D721Med (cell line): ENCODE measurements at regions not wholly inside any gene's neighbourhood (a gene's known extent, or its start where the extent isn't known, plus 50 kb on each side); places are given as distances from the start of the nearest gene placed in this dataset.
"Not testable (repeated sequence)": the region's sequence is repeated elsewhere in the genome, so short reads cannot be mapped to it uniquely, and the experiment has no call there.

ENCODE experiments used
- DNase-seq: peaks from one replicate; pipeline ENCODE4 v3.0.0; 2011; ENCODE audit warnings: low spot score; ENCODE audit not compliant: insufficient read length
- FAIRE-seq: peaks from 2 replicates; lab custom pipeline; 2011; peaks lifted over from hg19 to GRCh38; lab: Jason Lieb, UNC
- TF ChIP-seq, protein P1 (sequence below): IDR thresholded peaks from 2 replicates; pipeline ENCODE4 v1.5.1; 2012; ENCODE audit warnings: mild to moderate bottlenecking, control low read depth; ENCODE audit not compliant: insufficient read depth; ENCODE audit errors: missing control alignments

DNA sequence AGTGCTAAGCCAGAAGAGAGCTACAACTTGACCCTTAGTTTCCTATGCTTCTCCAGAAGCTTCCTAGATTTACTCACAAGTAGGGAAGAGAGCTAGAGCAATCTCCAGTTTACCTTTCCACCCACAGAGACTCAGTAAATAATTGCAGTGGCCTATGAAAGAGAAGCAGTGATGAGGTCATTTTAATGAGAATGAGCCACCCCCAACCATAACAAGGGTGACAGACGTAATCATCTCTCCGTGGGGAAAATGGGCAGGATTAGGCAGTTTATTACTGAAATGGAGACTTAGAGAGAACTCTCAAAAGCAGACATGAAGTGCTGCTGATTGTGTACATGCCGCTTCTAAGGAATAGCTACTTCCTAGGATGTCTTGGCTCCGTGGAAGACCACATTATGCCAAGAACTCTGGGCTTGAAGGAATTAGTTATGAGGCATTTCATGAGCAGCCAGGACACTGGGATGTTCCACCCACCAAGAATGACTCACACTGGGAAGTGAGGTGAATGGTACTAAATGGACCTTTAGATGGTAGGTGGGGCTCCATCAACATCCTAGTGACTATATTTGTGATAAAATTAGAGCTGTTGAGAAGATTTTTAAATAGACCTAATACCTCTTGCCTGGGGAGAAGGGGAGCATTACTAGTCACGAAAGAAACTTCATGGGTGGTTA lies 160.9 kb downstream of the EDEM1 start:
- no peak for DNase-seq
- TF ChIP-seq, protein P1, sequence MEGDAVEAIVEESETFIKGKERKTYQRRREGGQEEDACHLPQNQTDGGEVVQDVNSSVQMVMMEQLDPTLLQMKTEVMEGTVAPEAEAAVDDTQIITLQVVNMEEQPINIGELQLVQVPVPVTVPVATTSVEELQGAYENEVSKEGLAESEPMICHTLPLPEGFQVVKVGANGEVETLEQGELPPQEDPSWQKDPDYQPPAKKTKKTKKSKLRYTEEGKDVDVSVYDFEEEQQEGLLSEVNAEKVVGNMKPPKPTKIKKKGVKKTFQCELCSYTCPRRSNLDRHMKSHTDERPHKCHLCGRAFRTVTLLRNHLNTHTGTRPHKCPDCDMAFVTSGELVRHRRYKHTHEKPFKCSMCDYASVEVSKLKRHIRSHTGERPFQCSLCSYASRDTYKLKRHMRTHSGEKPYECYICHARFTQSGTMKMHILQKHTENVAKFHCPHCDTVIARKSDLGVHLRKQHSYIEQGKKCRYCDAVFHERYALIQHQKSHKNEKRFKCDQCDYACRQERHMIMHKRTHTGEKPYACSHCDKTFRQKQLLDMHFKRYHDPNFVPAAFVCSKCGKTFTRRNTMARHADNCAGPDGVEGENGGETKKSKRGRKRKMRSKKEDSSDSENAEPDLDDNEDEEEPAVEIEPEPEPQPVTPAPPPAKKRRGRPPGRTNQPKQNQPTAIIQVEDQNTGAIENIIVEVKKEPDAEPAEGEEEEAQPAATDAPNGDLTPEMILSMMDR = no peak
- FAIRE-seq = no peak

DNA sequence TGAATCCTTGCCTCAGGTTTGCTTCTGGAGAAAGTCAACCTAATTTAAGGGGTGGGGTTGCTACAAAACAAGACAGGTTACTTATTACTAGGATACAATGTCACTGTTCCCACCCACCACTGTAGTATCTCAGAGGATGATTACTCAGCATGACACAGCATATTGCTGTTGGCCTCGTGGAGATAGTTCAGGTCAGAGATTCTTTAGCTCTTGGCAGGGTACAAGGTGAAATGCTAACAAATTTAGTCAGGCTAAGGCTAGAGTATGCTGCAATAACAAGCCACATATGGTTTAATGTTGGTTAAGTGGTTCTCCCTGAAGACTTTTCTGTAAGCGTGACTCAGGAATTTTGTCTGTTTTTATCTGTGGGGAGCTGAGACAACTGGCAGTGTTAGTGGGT lies 161.8 kb downstream of the EDEM1 start:
- FAIRE-seq (no peak), DNase-seq (no peak)
- TF ChIP-seq, protein P1 = no peak

DNA sequence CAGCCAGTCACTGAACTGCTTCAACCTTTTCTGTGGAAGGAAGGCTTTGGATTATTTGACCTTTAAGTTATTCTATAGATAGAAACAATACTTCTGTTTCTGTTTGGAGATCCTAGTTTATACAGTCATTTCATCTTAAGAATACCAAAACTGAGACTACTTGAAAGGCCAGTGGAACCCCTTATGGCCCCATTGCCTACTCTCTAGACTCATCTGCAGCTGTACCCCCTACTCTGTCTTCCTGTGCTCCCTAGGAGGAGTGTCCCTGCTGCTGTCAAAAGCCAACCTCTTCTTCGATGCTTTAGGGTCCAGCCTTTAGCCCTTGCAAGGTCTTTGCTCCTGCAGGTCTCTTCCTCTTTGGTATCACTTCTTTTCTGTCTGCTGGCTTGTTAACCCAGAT lies 169.6 kb downstream of the EDEM1 start:
- FAIRE-seq (no peak), DNase-seq (no peak)
- TF ChIP-seq, protein P1 = no peak

DNA sequence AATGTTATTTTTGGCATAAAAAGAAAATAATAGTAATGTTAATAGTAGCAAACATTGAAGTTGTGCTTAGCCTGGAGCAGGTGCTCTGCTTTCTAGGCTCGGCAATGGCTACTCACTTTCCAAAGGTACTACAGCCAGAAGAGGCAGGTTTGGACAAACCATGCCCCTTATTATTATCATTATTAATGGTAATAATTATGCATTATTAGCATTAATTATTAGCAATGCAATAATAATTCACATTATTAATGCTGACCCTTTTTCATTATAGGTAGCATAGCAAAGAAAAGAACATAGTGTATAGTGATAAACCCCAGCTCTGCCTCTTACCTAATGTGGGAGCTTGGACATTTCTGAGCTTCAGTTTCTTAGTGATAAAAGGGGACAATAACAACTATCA lies 171.4 kb downstream of the EDEM1 start:
- no peak for FAIRE-seq
- DNase-seq = no peak
- TF ChIP-seq, protein P1 = no peak

DNA sequence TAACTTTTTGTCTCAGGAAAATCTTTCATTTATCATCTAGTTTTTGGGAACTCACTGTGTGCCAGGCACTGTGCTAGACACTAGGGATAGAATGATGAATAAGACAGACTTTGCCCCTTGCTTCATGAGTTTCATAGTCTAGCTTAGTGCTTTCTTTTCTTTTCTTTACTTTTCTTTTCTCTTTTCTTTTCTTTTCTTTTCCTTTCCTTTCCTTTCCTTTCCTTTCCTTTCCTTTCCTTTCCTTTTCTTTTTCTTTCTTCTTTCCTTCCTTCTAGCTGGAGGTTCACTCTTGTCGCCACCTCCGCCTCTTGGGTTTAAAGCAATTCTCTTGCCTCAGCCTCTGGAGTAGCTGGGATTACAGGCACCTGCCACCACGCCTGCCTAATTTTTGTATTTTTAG lies 172.9 kb downstream of the EDEM1 start:
- no peak for FAIRE-seq
- TF ChIP-seq, protein P1 = no peak
- no peak for DNase-seq

DNA sequence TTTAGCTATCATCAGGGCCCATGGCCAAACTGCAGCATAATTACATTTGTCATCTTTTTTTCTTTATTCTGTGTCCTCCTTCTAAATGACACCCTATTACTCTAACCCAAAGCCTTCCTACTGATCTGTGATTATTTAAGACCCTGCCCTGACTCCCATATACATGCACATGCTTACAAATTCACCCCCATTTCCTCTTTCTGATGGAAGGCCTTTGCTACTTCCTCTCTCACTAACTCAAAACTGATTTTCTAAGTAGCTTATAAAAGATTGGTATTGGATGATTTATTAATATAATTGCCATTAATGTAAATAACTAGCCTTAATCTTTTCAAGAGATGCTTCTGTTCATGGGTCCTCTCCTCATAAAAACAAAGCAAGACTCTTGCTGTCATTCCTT lies 179.2 kb downstream of the EDEM1 start:
- TF ChIP-seq, protein P1 = no peak
- FAIRE-seq = no peak

DNA sequence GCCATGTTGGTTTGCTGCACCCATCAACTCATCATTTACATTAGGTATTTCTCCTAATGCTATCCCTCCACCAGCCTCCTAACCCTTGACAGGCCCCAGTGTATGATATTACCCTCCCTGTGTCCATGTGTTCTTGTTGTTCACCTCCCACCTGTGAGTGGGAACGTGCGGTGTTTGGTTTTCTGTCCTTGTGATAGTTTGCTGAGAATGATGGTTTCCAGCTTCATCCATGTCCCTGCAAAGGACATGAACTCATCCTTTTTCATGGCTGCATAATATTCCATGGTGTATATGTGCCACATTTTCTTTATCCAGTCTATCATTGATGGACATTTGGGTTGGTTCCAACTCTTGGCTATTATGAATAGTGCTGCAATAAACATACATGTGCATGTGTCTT lies 184.0 kb downstream of the EDEM1 start:
- DNase-seq, FAIRE-seq: not testable (repeated sequence)

More for the DNA sequence above, 179.2 kb downstream of the EDEM1 start:
- DNase-seq = no peak

DNA sequence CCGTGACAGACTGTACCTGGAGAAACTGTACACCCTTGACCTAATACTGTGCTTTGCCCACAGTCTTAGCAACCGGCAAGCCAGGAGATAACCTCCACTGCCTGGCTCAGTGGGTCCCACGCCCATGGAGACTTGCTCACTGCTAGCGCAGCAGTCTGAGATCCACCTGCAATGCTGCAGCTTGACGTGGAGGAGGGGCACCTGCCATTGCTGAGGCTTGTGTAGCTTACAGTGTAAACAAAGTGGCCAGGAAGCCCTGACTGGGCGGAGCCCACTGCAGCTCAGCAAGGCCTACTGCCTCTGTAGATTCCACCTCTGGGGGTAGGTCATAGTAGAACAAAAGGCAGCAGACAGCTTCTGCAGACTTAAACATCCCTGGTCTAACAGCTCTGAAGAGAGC lies 189.3 kb downstream of the EDEM1 start:
- DNase-seq = no peak
- TF ChIP-seq, protein P1 = no peak
- FAIRE-seq = no peak

DNA sequence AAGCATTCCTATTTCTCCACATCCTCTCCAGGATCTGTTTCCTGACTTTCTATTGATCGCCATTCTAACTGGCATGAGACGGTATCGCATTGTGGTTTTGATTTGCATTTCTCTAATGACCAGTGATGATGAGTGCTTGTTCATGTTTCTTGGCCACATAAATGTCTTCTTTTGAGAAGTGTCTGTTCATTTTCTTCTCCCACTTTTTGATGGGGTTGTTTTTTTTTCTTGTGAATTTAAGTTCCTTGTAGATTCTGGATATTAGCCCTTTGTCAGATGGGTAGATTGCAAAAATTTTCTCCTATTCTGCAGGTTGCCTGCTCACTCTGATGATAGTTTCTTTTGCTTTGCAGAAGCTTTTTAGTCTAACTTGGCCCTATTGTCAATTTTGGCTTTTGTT lies 191.8 kb downstream of the EDEM1 start:
- not testable (repeated sequence) for FAIRE-seq, DNase-seq

DNA sequence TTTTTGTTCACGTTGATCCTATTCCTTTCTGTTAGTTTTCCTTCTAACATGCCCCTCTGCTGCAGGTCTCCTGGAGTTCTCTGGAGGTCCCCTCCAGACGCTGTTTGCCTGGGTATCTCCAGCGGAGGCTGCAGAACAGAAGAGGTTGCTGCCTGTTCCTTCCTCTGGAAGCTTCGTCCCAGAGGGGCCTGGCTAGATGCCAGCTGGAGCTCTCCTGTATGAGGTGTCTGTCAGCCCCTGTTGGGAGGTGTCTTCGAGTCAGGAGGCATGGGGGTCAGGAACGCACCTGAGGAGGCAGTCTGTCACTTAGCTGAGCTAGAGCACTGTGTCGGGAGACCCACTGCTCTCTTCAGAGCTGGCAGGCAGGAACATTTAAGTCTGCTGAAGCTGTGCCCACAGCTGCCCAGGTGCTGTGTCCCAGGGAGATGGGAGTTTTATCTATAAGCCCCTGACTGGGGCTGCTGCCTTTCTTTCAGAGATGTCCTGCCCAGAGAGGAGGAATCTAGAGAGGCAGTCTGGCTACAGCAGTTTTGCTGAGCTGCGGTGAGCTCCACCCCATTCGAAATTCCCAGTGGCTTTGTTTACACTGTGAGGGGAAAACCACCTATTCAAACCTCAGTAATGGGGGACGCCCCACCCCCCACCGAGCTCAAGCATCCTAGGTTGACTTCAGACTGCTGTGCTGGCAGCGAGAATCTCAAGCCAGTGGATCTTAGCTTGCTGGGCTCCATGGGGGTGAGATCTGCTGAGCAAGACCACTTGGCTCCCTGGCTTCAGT lies 196.2 kb downstream of the EDEM1 start:
- not testable (repeated sequence) for FAIRE-seq, DNase-seq
